HuH-7.5 (cell line): ENCODE measurements at regions not wholly inside any gene's neighbourhood (a gene's known extent, or its start where the extent isn't known, plus 50 kb on each side); places are given as distances from the start of the nearest gene placed in this dataset.
"Not testable (repeated sequence)": the region's sequence is repeated elsewhere in the genome, so short reads cannot be mapped to it uniquely, and the experiment has no call there.

Source experiments
- DNase-seq: peaks from one replicate; pipeline ENCODE4 v3.0.0; 2011; ENCODE audit warnings: low spot score

DNA sequence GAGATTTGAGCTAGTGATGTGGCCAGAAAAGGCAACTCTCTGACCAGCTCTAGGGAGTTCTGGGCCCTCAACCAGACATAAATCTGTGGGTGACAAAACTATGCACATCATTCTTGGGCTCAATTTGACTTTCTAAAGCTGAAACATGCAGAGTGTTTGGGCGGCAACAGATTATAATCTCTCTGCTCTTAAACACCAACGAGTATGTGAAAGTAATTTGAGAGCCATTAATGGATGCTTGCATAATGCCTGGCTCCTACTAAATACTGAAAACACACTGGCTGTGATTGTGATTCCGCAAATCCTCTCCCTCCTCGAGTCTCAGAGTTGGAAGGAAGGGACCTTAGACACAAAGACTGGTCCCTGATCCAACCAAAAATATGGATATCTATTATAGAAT is 186.7 kb downstream of the UACA start:
- DNase-seq = no peak

DNA sequence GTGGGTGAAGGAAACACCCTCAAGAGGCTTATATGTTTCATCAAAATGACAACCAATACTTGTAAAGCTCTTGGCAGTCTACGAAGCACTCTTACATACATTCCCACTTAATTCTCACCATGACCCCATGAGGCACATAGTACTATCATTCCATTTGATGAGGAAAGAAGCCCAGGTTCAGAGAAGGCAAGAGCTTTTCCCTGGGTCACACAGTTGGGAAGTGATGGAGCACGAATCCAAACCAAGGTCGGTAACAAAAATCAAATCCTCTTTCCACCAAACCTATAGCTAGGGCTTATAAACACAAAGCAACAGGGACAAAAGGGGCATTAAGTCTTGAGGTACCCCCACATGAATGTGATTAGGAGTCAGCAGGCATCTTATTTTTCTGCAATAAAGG is 187.1 kb downstream of the UACA start:
- no peak for DNase-seq

DNA sequence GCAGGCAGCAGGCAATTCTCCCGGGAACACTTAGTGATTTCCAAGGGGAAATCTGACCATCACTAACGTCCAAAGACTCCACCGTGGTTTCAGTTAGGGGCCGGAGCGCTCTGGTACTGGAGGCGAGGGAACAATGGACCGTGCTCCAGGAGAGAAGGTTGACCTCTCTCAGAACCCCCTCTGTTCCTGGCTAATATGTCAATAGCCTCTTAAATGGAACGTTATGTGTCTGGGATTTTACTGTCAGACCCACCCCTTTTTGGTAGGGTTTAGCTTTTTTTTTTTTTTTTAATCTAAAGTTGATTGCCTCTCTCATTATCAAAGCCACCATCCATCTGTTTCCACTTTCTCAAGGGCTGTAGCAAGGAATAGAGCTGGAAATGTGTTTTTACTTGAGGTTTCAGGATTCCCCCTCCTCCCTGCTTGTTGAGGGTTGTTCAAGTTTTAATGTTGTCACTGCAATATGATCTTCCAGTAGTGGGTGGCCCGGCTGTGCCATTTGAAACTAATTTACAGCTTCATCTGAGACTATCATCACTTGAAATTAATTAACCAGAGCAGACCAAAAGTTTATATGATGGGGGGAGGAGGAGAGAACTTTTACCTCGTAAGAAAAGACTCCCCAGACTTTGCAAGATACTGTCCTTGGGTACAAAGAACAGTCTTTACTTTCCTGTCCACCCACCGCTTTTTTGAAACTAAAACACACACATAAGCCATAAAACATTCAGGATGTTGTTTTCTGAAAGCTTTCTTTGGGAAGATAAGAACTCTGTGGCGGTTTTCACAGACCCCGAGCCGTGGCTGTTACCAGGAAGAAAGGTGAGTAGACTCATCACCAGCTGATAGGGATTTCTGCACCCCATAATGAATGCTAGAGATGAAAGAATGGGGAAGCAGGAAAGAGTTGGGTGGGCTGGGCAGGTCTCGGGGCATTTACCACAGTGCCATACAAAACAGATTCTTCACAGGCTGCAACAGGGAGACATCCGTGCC is 187.8 kb downstream of the UACA start:
- no peak for DNase-seq

DNA sequence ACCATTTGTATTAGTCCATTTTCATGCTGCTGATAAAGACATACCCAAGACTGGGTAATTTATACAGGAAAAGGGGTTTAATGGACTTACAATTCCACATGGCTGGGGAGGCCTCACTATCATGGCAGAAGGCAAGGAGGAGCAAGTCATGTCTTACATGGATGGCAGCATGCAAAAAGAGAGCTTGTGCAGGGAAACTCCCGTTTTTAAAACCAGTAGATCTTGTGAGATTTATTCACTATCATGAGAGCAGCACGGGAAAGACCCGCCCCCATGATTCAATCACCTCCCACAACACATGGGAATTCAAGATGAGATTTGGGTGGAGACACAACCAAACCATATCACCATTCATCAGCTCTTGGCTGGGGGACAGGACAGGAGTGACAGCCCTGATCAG is 189.0 kb downstream of the UACA start:
- not testable (repeated sequence) for DNase-seq

DNA sequence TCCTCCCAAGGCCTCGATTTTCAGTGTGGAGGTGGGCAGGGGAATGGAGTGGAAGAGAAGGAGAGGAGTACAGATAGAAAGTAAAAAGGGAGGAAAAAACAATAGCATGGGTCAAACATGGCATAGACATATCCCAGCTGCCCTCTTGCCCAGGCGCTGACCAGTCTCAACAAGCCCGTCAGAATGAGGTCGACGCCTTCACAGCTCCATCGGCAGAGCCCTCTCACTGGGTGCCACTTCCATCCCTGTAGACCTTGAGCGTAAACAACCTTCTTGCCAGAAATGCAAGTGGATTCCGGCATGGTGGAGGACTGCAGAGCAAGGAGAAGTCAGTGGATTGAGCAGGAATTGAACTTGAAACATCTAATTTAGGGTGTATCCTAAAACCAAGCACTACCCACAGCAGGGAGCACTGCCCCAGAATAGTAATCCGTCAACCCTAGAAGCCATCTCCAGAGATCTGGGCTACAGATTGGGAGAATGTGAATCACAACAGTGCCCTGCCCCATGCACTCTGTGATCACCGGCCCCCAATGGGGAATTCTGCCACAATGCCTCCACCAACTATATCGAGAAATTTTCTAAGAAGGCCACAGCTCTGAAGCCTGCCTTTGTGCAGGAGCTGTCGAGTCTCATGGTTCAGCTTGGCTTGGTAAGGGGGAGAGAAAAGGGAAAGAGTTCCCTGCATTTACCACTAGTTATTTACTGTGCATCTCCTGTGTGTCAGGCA is 190.1 kb downstream of the UACA start:
- no peak for DNase-seq

DNA sequence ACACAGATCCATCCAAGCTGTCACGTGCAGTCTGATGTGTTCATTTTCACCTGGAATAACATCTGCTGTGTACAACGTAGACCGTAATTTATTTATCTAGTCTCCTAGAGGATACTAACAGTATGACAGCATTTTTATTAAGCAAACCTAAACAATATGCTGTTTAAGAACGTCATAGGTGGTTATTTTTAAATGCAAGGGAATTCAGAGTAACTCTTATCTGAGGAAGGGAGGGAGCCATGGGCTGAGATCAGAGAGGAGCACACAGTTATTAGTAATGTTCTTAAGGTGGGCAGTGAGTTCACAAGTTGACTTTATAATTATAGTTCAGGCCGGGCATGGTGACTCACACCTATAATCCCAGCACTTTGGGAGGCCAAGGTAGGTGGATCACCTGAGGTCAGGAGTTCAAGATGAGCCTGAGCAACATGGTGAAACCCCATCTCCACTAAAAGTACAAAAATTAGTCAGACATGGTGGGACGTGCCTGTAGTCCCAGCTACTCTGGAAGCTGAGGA is 193.6 kb downstream of the UACA start:
- DNase-seq = no peak

DNA sequence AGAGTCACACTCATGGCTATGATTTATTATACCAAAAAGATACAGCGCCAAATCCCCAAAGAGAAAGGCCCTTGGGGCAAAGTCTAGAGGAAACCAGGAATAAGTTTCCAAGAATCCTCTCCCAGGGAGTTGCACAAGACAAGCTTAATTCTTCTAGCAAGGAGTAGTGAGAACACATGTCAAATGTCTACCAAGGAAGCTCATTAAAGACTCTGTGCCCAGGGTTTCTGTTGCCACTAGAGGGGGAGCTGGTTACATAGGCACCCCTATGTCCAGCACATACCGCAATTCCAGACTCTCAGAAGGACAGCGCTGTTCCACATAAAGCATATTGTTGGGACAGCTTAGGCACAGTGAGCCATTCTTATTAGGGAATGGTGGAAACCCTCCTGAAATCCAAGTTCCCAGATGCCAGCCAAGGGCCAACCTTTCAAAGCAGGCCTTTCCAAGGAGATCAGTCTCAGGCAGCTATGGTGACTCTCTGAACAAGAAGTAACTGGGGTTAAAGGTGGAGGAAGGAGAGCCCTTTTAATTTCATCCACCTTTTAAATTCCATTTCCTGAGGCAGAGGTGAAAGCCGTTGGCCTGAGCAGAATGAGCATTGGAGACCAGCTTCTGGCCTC is 194.2 kb downstream of the UACA start:
- DNase-seq = peak; percentile 38

DNA sequence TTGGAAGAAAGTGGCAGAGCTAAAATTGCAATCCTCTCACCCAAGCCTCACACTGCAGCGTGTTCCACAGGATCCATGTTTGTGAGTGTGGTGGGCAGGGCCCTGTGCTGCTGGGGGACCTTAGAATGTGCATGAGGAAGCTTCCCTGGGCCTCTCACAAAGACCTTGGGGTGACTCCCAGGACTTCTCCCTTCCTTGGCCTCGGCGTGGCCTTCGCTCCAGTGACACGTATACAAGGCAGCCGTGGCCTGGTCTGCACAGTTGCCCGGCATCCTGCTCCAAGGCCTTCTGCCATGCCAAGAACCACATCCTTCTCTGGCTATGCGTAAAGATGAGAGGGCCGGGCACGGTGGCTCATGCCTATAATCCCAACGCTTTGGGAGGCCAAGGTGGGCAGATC is 196.4 kb downstream of the UACA start:
- DNase-seq = no peak

DNA sequence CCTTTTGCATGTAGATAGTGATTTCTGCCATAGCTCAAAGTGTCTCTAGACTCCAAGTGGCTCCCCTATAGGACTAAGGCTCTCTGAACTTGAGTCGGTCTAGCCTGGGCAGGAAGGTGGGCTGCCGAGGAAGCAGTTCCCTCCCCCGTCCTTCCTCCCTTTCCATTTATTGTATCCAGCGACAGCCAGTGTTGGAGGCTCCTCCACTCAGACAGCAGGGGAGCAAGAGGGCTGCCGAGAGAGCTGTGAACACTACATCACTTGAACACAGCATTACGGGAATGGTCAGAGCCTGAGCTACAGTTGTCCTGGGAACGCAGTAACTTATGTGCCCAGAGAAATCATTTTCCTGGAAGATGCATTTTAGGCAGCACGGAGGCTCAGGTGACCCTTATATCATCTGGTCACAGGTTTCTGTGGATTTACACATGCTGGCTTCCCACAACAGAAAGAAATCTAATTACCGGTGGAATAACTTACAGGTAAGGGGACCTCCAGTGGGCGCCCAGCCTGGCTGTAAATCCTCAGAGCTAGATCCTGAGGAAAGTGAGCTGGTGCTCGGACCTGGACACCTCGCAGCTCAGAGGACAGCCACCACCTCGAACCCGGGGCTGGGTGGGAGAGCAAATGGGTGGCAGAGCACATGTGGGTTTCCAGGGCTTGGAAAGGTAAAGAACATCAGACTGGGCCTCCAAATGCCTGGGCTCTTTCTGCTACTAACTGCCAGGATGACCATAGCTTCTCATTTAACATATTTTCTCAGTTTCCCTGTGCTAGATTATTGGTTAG is 197.1 kb downstream of the UACA start:
- DNase-seq = no peak

DNA sequence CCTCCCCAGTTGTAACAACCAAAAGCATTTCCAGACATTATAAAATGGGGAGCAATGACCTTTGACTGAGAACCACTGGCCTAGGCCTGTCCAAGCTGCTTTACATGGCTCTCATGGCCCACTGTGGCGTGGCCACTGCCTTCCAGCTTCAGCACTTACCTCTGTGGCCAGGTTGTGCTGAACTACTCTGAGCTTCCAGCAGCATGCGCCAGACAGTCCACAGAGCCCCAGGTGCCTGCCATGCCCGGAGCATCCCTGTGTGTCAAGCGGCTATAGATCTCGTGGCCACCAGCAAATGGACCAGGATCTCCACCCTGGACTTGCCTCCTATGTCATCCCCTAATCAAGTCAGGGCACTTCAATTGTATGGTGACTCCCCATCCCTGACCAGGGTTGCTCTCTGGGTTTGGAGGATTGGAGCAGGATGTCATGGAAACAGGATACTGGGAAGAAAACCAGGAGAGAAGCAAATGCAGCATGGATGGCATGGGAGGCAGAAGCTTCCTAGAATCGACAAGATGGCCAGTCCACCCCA is 199.7 kb downstream of the UACA start:
- DNase-seq = no peak

DNA sequence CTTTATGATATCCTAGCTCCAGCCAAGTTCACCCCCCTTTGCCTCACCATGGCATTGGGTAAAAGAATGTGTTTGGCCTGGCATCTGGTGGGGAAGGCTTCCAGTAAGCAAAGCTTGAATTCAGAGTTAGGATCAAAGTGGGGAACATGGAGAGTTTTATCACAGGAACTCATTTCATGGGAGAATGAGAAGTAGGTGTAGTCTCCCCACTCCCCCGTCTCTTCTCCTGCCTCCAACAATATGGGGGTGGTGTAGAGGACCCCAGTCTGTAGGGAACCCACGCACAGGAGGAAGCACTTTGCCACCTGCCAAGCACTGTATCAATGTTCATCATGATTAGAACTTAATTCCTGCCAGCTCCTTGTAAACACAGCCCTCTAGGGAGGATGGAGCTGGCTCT is 200.5 kb downstream of the UACA start:
- DNase-seq = no peak

DNA sequence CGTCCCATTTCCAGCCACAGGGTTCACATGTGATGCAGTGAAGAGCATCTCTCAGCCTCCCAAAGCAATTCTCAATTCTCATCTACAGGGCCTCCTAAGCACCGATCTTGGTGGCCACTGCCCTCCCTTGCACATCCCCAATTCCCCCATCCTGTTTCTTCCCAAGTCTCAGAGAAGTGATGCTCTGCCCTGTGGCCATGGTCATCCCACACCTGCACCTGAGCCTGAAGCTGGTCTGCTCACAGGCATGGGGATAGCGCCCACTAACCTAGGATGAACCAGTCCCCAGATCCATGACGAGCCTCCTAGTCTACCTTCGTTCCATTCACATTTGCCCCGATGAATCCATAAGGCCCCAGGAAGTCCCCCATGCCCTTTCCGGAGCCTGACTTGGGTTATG is 201.5 kb downstream of the UACA start:
- DNase-seq = no peak

DNA sequence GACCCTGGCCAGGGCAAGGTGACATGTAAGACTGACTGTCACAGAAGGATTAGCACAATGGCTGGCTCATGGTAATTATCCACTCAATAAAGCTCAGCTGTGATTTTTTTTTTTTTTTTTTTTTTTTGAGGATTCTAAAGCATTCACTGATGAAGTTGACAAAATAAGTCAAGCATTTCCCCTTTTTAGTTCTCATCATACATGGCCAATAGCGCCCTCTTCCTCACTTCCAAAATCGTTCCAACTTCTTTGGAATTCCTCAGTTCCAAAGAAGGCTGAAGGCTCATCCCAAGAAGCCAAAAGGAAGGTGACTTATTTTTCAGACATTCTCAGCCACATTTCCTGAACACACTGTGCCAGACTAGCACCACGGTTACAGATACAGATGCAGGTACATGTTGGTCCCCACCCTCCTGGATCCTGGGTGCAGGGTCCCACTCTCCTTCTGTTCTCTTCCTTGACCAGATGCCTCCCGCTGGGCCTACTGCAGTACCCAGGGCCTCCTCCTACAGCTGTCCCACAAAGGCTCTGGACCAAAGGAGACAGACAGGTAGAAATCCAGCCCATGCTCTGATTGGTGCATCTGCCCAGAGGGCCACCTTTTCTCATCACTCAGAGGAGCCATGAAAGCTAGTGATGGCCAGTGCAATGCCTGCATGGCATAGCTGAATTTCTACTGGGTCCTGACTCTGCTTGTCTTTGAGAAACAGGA is 202.6 kb downstream of the UACA start:
- DNase-seq = no peak

DNA sequence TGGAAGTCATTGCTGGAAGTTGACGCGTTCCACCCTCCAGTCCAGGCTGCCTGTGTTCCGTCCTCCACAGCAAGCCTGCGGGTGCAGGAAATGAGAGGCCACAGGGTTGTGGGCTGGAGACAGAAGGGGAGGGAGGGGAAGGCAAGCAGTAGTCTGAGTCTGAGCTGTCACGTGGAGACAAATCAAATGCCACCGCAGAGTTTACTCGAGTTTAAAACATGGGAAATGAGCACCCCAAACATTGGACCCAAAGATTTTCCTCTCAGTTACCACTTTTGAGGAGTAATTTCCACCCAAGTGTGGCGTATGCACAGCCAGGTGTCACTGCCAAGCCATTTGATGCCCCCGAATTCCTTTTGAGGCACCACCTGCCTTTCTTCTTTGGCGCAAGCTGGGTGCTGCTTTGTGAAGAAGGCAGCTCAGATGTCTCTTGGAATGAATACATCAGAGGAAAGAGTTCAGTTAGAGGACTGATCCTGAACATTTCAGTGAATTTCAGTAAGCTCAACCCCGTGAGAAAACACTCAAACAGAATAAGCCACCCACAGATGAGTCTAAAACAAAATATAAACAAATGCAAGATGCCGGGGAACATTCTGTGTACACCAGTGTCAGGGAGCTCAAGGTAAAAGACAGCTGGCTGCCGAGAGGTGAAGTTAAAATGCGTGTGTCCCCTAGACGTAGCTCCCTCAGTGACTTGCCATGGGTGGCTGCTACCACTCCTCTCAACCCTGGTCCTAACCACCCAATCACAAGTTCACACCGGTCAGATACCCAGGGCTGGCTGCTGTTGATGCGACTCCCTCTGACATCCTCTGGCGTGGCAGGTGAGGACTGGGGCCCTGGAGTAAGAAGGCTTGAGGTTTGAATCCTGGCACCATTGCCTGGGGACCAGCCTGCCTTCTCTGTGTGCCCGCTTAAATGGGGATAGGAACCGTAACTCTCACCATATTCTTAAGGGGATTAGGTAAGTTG is 203.8 kb downstream of the UACA start:
- no peak for DNase-seq

DNA sequence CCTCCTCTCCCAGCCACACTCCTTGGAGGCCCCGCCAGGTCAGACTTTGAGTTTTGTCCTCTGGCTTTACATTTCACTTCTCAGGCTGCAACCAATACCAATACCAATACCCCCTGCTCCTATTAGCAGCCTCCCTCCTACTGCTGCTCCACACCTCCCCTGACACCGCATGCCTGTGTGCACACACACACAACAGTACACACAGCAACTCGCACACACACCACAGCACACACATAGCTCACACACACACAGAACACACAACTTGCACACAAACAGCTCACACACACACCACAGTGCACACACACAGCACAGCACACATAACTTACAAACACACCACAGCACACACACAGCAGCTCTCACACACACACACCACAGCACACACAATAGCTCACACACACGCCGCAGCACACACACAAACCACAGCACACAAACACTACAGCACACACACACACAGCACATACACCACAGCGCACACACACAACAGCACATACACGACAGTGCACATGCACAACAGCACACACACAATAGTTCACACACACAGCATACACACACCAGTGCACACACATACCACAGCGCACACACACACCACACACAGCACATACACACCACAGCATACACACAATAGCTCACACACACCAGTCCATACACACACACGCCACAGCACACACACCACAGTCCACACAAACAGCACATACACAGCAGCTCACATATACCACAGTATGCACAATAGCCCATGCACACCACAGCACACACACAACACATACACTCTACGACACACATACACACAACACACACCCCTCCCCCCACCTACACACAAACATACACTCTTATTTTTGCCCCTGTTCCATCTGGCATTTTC is 204.7 kb downstream of the UACA start:
- no peak for DNase-seq

DNA sequence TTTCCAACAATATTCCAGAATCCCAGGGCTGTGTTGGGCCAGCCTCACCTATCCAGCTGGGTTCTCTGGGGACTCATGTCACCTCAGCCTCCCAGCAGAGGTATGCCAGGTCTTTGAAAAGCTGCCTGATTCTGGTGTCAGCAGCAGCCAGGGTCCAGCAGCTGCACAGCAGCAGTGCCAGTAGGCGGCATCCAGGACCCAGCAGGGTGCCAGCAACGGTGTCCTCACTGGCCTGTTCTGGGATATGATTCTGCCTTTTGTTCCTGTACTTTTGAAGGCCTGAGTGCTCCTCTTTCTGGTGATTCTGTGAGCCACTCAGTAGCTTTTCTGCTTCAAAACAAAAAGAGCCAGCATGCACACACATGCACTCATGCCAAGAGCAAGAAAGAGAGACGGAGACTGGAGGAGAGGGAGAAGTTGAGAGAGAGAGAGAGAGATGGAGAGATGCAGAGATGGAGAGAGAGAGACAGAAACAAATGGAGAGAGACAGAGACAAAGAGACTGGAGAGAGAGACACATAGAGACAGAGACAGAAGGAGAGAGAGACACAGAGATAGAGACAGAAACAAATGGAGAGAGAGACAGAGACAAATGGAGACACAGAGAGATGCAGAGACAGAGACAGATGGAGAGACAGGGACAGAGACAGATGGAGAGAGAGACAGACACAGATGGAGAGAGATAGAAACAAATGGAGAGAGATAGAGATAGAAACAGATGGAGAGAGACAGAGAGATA is 205.7 kb downstream of the UACA start:
- no peak for DNase-seq

DNA sequence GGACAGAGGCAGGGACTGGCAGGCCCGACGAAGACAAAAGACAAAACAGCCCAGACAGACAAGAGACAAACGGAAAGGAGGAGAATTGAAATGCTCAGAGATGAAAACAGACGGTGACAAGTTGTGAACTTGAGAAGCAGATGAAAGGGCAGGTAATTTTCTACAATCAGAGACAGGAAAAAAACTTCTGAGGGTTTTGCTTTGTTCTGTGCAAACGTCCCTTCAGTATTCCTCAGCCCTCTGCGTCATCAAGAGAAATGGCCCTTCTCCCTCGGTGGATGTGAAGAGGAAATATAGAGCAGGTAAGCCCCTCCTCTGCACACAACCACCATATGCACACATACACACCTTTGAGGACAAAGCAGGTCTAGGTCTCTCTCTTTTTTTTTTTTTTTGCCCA is 206.6 kb downstream of the UACA start:
- no peak for DNase-seq

DNA sequence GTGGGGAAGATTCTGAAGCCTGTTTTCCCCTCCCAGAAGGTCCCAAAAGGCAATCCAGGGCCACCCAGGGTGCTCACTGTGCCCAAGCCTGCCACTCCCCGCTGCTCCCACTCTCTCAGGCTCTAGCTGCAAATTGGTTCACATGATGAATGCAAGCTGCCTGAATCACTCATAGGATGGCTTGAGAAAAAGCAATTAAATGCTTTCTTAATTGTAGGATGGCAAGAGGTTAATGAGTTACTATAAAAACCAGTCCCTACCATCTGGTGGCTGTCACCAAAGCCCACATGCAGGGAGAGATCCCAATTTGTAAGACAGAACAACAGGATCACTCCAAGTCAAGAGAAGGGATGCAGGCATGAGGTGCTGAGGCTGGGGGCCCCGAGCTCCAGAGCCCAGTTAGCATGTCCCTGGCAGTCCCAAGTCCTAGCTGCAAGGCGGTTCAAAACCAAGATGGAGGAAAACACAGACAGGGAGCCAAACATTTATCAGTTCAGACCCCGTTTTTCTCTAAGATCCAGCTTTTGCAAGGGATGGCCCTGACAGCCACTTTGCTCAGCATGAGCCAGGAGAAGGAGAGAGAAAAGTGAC is 207.1 kb downstream of the UACA start:
- no peak for DNase-seq
